AG09319 (cell line): ENCODE measurements at regions not wholly inside any gene's neighbourhood (a gene's known extent, or its start where the extent isn't known, plus 50 kb on each side); places are given as distances from the start of the nearest gene placed in this dataset.
A peak's percentile ranks its signal among the peaks of the same experiment; 100 is the strongest.
"Not testable (repeated sequence)": the region's sequence is repeated elsewhere in the genome, so short reads cannot be mapped to it uniquely, and the experiment has no call there.

Experiments
- DNase-seq: peaks from one replicate; pipeline ENCODE4 v3.0.0-alpha.2; 2010; ENCODE audit warnings: low read depth; ENCODE audit errors: extremely low read depth
- CTCF ChIP-seq: IDR thresholded peaks from 2 replicates; pipeline ENCODE4 v1.5.1; 2011; ENCODE audit warnings: low read depth, mild to moderate bottlenecking, inconsistent platforms, low read length, moderate library complexity

DNA sequence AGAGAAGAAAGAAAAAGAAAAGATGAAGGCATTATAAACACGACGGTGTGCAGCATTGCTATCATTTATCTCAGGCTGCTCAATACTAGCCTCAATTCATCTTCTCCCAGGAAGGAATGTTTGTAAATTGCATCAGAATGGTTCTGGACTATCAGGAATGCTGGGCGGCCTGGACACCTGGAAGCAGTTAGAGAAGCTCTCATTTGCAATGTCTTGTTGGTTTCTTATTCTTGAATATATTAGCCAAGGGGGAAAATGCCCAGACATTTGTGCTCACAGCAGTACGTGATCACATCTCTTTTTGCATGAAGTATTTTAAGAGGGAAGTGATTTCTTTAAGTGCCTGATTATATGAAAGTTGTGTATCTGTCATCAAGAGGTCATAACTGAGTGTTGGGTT lies 85.6 kb upstream of the IMMP2L start:
- DNase-seq = peak; percentile 3
- no peak for TF ChIP-seq CTCF

DNA sequence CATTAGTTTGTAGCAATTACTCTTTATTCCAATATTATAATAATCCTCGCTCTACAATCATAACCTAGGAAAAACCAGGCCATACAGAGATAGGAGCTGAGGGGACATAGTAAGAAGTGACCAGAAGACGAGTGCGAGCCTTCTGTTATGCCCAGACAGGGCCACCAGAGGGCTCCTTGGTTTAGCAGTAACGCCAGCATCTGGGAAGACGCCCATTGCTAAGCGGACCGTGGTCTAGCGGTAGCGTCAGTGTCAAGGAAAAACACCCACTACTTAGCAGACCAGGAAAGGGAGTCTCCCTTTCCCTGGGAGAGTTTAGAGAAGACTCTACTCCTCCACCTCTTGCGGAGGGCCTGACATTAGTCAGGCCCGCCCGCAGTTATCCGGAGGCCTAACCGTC lies 82.3 kb upstream of the IMMP2L start:
- not testable (repeated sequence) for DNase-seq

DNA sequence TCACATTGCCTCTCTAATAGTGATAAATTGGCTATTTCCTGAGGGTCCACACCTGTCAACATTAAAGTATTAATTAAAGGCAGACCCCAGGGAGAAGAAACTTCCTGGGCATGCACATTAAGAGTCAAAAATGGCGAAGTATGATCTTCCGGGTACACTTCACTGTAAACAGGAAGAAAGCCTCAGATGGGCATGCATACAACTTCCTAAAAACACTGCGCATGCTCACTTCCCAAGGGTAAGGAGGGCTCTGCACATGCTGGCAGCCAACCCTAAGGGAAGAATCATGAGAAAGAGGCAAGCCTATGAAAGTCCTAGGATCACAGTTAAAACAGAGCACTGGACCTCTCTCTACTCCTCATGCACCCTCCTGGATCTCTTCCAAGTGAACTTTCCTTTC lies 80.1 kb upstream of the IMMP2L start:
- DNase-seq = no peak
- TF ChIP-seq CTCF = no peak

DNA sequence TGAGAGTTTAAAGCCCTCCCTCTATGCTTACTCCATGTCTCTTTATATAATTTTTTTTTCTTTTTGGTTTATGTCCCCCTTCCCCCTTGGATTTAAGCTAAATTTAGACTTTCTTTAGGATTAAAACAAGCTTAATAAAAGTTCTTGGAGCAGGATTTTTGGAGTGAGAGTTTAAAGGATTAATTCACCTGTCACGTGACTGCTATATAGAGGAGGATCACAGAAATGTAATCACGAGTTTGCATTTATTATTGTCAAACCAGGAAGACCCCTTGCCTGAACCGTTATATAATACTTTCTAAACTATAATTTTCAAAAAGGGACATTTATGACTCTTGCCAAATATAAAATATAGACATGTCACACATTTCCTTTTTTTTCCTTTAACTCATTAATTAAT lies 78.1 kb upstream of the IMMP2L start:
- no peak for TF ChIP-seq CTCF
- no peak for DNase-seq

DNA sequence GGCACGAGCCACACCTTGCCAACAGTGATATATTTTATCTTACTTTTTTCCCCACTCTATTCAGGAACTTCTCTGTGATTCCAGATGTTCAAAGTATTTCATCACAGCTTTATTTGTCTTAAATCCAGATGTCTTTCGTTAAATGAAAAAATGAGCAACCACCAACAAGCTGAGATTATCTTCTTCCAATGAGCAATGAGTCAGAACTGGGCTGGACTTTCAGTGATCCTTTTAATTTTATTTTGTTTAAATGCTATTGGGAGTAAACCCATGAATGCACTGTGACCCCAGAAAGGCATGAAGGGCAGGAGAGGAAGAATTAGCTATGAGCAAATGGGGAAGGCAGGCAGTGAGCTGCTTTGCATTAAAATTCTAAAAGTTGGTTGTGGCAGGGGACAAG lies 77.6 kb upstream of the IMMP2L start:
- no peak for TF ChIP-seq CTCF
- peak; percentile 31 for DNase-seq

DNA sequence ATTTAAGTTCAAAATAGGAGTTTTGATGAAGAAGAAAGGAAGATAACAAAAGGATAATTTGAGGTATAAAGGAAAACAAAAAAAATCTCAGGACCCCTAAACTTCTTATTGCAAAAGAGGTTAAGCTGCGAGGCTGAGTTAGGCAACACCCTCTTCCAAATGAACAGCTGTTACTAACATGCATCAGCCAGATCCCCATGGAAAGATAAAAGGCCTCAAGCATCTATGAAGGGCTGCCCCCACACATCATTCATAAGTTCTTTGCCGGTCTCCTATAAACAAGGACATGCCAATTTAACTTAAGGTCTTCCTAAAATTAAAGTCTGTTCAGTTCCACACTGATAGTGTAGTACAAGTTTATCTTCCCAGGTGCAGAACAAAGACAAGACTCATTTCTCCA lies 75.8 kb upstream of the IMMP2L start:
- TF ChIP-seq CTCF = no peak
- DNase-seq = no peak

DNA sequence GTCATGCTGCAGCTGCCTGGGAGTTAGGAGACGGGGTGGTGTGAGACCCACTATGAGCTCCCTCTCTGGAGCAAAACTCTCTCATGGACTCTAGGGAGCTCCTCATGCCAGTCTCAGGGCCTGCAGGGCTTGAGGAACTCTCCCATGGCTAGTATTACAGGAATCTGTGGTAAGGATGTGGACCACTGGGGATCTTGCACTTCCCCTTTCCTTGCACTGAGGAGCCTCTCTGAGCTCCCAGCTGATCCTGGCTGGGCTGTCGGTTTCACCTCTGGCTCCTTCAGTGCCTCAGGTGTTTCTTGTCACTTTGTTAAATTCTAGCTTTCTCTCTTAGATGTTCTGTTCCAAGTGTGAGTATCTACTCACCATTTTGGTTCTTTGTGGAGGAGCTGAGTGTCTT lies 71.6 kb upstream of the IMMP2L start:
- no peak for TF ChIP-seq CTCF
- no peak for DNase-seq

GRCh38 chr7:111630862-111631261 lies 68.6 kb upstream of the IMMP2L start:
- no peak for DNase-seq
- no peak for TF ChIP-seq CTCF
